ENCODE measurements at regions not wholly inside any gene's neighbourhood (a gene's known extent, or its start where the extent isn't known, plus 50 kb on each side); places are given as distances from the start of the nearest gene placed in this dataset.
A peak's percentile ranks its signal among the peaks of the same experiment; 100 is the strongest.

GRCh38 chr3:157683668-157684067 lies 180.5 kb upstream of the VEPH1 start:
- DNase-seq (ENCODE audit: low read depth in 1 of 2, low spot score in 2 of 2) (no peak), FAIRE-seq (no peak)
- no peaks in the 10 kb centered on the region for H3K79me2 ChIP-seq (ENCODE audit: control insufficient read depth in 1 of 2, insufficient read depth in 2 of 2, low read length in 2 of 2)
- WGBS, 2 experiments (ENCODE audit: extremely low coverage in 1 of 2, insufficient coverage in 1 of 2, insufficient read length in 1 of 2, insufficient replicate concordance in 2 of 2, low coverage in 1 of 2, low lambda C conversion rate in 2 of 2, missing lambda C conversion rate in 1 of 2), result 58% methylated on average over 3 of the region's 3 CpGs; no CpG with 5 or more reads in 1 of the 2 experiments
- POLR2A ChIA-PET (ENCODE audit: partially characterized antibody), result interaction anchor here (1.2 kb wide), 1 partner anchor 18 kb away, joined by 3 read pairs; no protein-coding TSS in a partner anchor
- no peak overlapping the region for H4K5ac ChIP-seq (ENCODE audit: insufficient read length, low read depth, low read length)
- H2BK120ac ChIP-seq (replicated peaks; ENCODE audit: low read depth, low read length), result no peak overlapping the region
- peaks cover 0 to 2% (median 0%) of the 10 kb centered on the region in 4 experiments; a peak in 1 of 7 replicates for H3K4me1 ChIP-seq (replicated peaks in 1 of 4; ENCODE audit: control insufficient read depth in 3 of 4, insufficient read depth in 4 of 4, low read length in 3 of 4)
- H3K4me3 ChIP-seq (ENCODE audit: extremely low read depth in 1 of 4, insufficient read depth in 2 of 4, low read depth in 3 of 4, low read length in 4 of 4), result no peak overlapping the region
- peaks cover 0 to 8% of the 10 kb centered on the region in 2 experiments; a peak in 1 of 4 replicates for H3K9me3 ChIP-seq (ENCODE audit: insufficient read depth in 2 of 2, low read depth in 1 of 2, low read length in 1 of 2)
- H3K36me3 ChIP-seq (ENCODE audit: control insufficient read depth in 2 of 4, insufficient read depth in 4 of 4, low read length in 3 of 4), result no peaks in the 10 kb centered on the region
- H3K79me1 ChIP-seq (ENCODE audit: low read depth, low read length), result no peaks in the 10 kb centered on the region
- no peak overlapping the region for H2BK5ac ChIP-seq (ENCODE audit: low read depth, low read length)
- no peak overlapping the region for H3K14ac ChIP-seq (ENCODE audit: insufficient read length)
- no peak overlapping the region for H3K18ac ChIP-seq (ENCODE audit: extremely low read depth, low read length)
- H4K20me1 ChIP-seq (replicated peaks in 1 of 2; ENCODE audit: control insufficient read depth in 1 of 2, insufficient read depth in 2 of 2, low read length in 2 of 2), result no peaks in the 10 kb centered on the region
- 0 out of 2 replicates have a peak overlapping the region, but pooled peaks have one; percentile 19 for H2AFZ ChIP-seq (ENCODE audit: low read length)
- H3K56ac ChIP-seq (replicated peaks; ENCODE audit: insufficient read length, low read depth, low read length), result no peak overlapping the region
- H3K23me2 ChIP-seq (ENCODE audit: low read depth, low read length), result no peaks in the 10 kb centered on the region; the same call in 1 of the 2 replicates
- H2BK12ac ChIP-seq (ENCODE audit: low read depth, low read length), result no peak overlapping the region
- CTCF ChIA-PET (ENCODE audit: partially characterized antibody), result interaction anchor here (1.5 kb wide), 1 partner anchor 17 kb away, joined by 3 read pairs; no protein-coding TSS in a partner anchor
- H3K27me3 ChIP-seq (replicated peaks in 1 of 4; ENCODE audit: control insufficient read depth in 3 of 4, extremely low read depth in 1 of 4, insufficient read depth in 3 of 4, low read length in 3 of 4), result no peaks in the 10 kb centered on the region
- no peak for TF ChIP-seq JUN (IDR thresholded peaks at IDR 0.05; ENCODE audit: low read depth, low read length)
- no peak for TF ChIP-seq HDAC2 (IDR thresholded peaks at IDR 0.05; ENCODE audit: borderline replicate concordance in 1 of 2, low read depth in 2 of 2, low read length in 2 of 2)
- no peak overlapping the region for H4K8ac ChIP-seq (ENCODE audit: extremely low read depth, insufficient read depth, low read length)
- no peak overlapping the region for H2BK15ac ChIP-seq (ENCODE audit: low read length)
- H2BK20ac ChIP-seq (ENCODE audit: low read length), result no peak overlapping the region
- H3K4me2 ChIP-seq (ENCODE audit: insufficient read depth in 1 of 2, low read depth in 2 of 2, low read length in 2 of 2), result no peak overlapping the region
- no peak overlapping the region for H4K91ac ChIP-seq (replicated peaks; ENCODE audit: insufficient read length, low read length)
- H2AK5ac ChIP-seq (ENCODE audit: low read depth, low read length), result no peak overlapping the region
- H3K23ac ChIP-seq (ENCODE audit: insufficient read length), result no peak overlapping the region
- no peak overlapping the region for H3K4ac ChIP-seq (replicated peaks; ENCODE audit: insufficient read length, low read depth, low read length)
- no peak overlapping the region for H3K27ac ChIP-seq (ENCODE audit: low read depth, low read length)
- no peak overlapping the region for H3K9ac ChIP-seq (replicated peaks in 1 of 4; ENCODE audit: extremely low read depth in 1 of 4, low read depth in 3 of 4, low read length in 3 of 4)
